Keratinocyte (primary cell): ENCODE measurements at regions not wholly inside any gene's neighbourhood (a gene's known extent, or its start where the extent isn't known, plus 50 kb on each side); places are given as distances from the start of the nearest gene placed in this dataset.

Experiments used
- CTCF ChIP-seq, 3 experiments: IDR thresholded peaks in 1 of 3; conservative IDR thresholded peaks in 1 of 3; optimal IDR thresholded peaks in 1 of 3; 2 replicates in 2 of 3; 3 replicates in 1 of 3; pipeline versions ENCODE3 to v1.5.1; 2011; ENCODE audit warnings: low read length in 3 of 3, mild to moderate bottlenecking in 3 of 3, moderate library complexity in 2 of 3, control low read depth in 1 of 3, inconsistent platforms in 1 of 3; ENCODE audit not compliant: insufficient read depth in 2 of 3; ENCODE audit errors: extremely low read depth in 1 of 3
- EZH2 ChIP-seq: IDR thresholded peaks from one replicate; pipeline ENCODE4 v1.6.1; 2012; ENCODE audit warnings: inconsistent platforms, mild to moderate bottlenecking, low read length, moderate library complexity

DNA sequence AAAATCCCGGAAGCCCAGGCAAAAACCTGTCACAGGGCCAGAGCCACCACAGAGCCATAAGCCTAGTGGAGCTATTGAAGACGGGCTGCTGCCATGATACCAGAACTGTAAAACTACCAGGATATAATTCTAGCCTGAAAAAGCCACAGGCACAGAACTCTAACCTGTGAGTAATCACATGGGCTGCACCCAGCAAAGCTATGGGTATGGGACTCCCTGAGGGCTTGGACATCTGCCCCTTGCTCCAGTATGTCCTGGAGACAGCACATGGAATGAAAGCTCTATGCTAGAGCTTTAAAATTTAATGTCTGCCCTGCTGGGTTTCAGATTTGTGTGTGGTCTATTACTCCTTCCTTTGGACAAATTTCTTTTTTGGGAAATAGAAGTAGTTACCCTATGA, 2183.6 kb upstream of the CELF4 start:
- TF ChIP-seq CTCF (optimal IDR thresholded peaks at IDR 0.05 in 1 of 3, IDR thresholded peaks at IDR 0.05 in 1 of 3, conservative IDR thresholded peaks at IDR 0.05 in 1 of 3; ENCODE audit: extremely low read depth in 1 of 3, insufficient read depth in 2 of 3, low read length in 3 of 3) (no peak), EZH2 (no peak)
